CD4-positive, alpha-beta T cell treated with Interleukin-15 for 4 hours (primary cell): ENCODE measurements at regions not wholly inside any gene's neighbourhood (a gene's known extent, or its start where the extent isn't known, plus 50 kb on each side); places are given as distances from the start of the nearest gene placed in this dataset.

Experiments
- DNase-seq: peaks from one replicate; pipeline ENCODE4 v3.0.0-alpha.2; 2020; ENCODE audit warnings: low spot score

DNA sequence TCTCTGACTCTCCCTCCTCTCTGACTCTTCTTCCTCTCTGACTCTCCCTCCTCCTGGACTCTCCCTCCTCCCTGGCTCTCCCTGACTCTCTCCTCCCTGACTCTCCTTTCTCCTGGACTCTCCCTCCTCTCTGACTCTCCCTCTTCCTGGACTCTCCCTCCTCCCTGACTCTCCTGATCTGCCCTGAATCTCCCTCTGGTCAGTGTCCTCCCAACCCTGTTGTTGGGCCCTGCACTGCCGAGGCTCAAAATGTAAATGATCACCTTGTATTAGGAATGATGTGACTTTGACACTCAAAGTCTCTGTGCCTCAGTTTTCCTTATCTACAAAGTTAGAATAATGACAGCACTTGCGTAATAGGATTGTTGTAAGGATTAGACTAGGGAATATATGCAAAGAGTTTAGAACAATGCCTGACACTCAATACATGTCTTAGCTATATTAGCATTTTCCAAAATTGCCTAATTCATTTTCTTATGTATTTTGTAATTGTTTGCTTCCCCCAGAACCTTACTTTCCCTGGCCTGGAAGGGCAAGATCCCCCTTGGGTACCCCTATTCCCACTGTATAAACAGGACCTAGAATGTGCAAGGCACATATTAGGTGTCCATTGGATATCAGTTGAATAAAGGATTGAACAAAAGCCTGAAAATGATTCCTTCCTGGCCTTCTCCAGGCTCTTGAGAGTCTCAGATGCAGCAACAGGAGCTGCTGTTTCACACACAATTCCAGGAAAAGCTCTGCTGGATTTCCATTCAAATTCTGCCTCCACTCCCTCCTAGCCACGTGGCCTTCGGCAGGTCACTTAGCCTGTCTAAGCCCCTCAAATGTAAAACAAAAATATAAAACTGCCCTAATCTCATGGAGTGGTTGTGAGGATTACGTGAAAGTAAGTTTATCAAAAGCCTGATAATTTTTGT lies 170.1 kb downstream of the INHBB start:
- DNase-seq: no peak

DNA sequence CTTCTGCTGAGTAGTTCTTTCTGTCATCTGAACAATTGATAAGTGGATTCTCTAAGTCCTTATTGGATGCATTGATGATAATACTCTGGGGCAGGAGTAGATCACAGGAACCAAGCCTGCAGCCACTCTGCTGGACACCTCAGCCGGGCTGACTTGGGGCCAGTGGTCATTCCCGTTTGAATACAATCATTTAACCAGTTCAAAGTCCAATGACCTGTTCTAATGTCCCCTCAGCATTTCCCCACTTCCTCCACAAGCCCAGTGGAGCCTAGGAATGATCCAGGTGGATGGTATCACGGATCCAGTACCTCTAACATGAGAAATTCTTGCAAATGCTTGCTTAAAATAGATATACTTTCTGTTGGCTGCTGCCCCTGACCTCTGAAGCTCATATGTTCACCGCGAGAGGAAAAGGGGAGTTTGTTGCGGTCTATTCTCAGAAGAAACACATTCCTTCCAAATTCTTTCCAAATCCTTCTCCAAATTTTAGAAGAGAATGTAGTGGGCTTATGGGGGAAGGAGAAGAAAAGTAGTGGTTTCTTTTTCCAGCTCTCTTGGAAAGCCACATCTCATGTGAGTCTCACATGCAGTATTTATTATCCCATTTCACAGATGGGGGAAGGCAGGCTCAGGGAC lies 170.9 kb downstream of the INHBB start:
- no peak for DNase-seq

GRCh38 chr2:120517751-120518469 lies 172.0 kb downstream of the INHBB start:
- no peak for DNase-seq

- no peak for DNase-seq
These were observed 172.9 kb downstream of the INHBB start for GRCh38 chr2:120518819-120519218.

DNA sequence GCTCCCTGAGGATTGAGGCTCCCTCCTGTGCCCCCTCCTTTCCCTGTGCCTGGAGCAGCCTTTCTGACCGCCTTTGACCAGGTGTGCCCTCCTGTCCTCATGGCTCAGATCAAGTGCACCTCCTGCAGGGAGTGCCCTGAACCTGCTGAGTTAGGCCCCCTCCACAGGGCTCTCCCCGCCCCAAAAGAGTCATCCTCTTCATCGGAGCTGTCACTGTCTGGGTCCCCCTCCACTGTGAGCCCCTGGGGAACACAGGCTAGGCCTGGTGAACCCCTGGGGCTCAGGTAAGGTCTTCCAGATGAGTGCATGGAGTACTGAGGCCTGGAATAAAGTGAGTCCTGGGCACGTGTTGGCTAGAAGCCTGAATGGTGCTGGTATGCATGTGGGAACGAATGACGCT lies 173.5 kb downstream of the INHBB start:
- no peak for DNase-seq

DNA sequence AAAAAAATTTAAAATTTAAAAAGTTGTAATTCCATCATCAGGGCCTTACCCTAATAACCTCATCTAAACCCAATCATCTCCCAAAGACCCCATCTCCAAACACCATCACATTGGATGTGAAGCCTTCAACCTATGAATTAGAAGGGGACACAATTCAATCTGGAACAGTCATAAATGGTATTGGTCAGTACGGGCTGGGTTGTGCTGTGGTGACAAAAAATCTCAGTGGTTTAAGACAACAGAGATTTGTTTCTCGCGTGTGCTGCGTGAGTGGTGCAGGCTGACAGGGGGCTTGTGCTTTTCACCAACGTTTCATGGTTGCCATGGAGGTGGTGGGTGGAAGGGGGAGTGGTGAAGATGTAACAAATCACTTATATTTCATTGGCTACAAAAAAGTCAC lies 174.5 kb downstream of the INHBB start:
- no peak for DNase-seq

DNA sequence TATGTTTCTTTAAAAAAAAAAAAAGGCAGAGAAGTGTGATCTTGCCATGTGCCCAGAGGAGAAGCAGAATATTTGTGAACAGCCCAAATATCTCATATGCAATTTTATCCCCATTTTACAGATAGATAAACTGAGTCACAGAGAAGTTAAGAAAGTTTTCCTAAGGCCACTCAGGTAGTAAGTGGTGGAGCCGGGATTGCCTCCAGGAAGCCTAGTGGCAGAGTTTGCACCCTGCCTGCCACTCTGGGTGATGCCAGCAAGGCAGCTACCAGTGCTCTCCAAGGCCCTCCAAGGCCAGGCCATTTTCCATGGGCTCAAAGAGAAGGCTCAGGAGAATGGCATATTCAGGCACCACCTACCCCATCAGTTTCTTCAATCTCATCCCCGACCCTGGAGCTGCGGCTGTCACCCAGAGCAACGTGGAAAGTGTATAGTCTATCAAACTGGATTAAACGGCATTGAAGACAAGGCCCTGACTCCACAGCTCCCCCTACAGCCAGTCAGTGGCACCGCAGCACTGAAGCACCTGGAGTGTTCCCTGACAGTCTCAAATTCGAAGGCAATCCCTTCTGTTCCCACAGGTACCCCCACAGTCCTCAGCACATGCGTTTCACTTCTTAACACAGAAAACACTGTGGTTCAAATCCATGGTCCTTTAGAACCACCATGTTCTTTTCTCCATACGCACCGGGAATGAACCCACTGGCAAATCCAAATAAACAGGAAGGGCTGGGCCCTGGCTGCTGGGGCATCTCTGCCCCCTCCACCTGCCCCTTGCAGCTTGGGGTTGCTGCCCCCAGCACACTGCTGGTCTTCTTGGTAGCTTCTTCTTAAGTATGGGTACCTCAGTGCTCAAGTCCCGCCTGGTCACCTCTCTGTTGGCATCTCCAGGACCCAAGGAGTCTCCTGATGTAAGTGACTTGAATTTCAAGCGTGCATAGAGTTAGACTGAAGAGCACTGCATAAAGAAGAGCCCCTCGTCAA lies 175.3 kb downstream of the INHBB start:
- peak; percentile 3 for DNase-seq

GRCh38 chr2:120522151-120522751 lies 176.3 kb downstream of the INHBB start:
- DNase-seq: no peak

GRCh38 chr2:120523766-120524165 lies 177.8 kb downstream of the INHBB start:
- DNase-seq: no peak

- no peak for DNase-seq
These were observed 178.2 kb downstream of the INHBB start for GRCh38 chr2:120524174-120524573.

- no peak for DNase-seq
These were observed 179.4 kb downstream of the INHBB start for GRCh38 chr2:120525056-120526046.

GRCh38 chr2:120526047-120526562 lies 180.2 kb downstream of the INHBB start:
- no peak for DNase-seq

GRCh38 chr2:120526997-120527945 lies 181.3 kb downstream of the INHBB start:
- DNase-seq: no peak

DNA sequence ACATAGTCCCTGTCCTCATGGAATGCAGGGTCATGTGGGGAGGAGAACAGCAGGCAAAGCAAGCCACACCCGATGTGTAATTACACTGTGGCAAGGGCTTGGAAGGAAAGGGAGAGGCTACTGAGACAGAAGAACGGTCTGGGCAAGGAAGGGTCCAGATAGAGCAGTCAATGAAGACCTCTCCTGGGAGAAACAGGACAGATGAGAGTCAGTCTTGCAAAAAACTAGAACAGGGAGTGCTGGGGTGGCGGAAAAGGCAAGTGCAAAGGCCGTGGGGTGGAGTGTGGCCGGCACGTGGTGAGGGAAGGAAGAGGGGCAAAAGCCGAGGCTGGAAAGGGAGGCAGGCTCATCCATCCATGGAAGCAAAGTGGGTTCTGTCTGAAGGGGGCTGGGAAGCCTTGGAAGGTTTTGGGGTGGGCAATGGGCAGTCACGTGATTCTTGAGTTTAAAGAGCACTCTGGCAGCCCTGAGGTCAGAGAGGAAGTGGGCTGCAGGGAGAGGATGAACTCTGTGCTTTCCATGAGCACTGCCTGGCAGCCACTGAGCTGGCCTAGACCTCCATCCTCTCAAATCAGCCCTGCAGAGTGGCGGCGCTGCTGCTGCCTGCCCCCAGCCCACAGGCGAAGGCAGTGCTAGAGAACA lies 182.2 kb downstream of the INHBB start:
- DNase-seq: no peak

- DNase-seq: no peak
These were observed 182.7 kb downstream of the INHBB start for GRCh38 chr2:120528693-120529076.

- DNase-seq: no peak
These were observed 184.8 kb downstream of the INHBB start for GRCh38 chr2:120530781-120531180.

- no peak for DNase-seq
These were observed 185.4 kb downstream of the INHBB start for GRCh38 chr2:120531365-120531764.
